ENCODE measurements at regions not wholly inside any gene's neighbourhood (a gene's known extent, or its start where the extent isn't known, plus 50 kb on each side); places are given as distances from the start of the nearest gene placed in this dataset.

DNA sequence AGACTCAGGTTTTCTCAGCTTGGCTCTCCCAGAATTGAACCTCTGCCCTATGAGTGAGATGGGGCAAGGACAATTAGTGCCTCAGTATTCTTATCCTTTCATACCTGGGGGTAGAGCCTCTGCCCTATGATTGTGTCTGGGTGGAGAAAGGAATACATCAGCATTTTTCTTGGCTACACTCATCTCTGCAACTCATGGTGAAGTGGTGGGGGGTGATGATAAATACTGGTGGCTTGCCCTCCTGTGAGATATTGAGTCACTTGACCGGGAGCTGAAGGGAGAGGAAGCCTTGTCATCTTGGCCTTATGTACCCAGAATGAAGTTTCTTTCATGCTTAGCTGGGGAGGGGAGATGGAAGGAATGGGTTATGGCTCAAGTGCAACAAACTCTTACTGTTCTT lies 71.3 kb upstream of the ENOX2 start:
- WGBS, 2 donors = 44 to 85% methylated on average over 1 of the region's 1 CpG
- no peak for ATAC-seq (ENCODE audit: insufficient read depth, low FRiP score)
- no peak overlapping the region for H3K4me3 ChIP-seq
- no peaks in the 10 kb centered on the region for H3K9me3 ChIP-seq (ENCODE audit: control insufficient read depth in 4 of 4, insufficient read depth in 3 of 4, low read length in 3 of 4)
- peaks cover 4 to 49% (median 11%) of the 10 kb centered on the region in 3 donors for H3K27me3 ChIP-seq (ENCODE audit: control insufficient read depth in 3 of 3, insufficient read depth in 3 of 3, low read length in 2 of 3)
- no peaks in the 10 kb centered on the region for H3K4me1 ChIP-seq (ENCODE audit: control insufficient read depth in 5 of 5, insufficient read depth in 5 of 5, low read length in 5 of 5)
- H3K36me3 ChIP-seq (ENCODE audit: control insufficient read depth in 4 of 4, insufficient read depth in 4 of 4, low read length in 4 of 4) = no peaks in the 10 kb centered on the region
- no peak for DNase-seq
- H3K27ac ChIP-seq (ENCODE audit: low read depth in 1 of 2, low read length in 1 of 2) = no peak overlapping the region
- no peak overlapping the region for H3K9ac ChIP-seq (ENCODE audit: insufficient read depth in 1 of 2, low read length in 2 of 2)
- TF ChIP-seq, protein P1, sequence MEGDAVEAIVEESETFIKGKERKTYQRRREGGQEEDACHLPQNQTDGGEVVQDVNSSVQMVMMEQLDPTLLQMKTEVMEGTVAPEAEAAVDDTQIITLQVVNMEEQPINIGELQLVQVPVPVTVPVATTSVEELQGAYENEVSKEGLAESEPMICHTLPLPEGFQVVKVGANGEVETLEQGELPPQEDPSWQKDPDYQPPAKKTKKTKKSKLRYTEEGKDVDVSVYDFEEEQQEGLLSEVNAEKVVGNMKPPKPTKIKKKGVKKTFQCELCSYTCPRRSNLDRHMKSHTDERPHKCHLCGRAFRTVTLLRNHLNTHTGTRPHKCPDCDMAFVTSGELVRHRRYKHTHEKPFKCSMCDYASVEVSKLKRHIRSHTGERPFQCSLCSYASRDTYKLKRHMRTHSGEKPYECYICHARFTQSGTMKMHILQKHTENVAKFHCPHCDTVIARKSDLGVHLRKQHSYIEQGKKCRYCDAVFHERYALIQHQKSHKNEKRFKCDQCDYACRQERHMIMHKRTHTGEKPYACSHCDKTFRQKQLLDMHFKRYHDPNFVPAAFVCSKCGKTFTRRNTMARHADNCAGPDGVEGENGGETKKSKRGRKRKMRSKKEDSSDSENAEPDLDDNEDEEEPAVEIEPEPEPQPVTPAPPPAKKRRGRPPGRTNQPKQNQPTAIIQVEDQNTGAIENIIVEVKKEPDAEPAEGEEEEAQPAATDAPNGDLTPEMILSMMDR (IDR thresholded peaks at IDR 0.05; ENCODE audit: control extremely low read depth, extremely low read depth) = no peak

DNA sequence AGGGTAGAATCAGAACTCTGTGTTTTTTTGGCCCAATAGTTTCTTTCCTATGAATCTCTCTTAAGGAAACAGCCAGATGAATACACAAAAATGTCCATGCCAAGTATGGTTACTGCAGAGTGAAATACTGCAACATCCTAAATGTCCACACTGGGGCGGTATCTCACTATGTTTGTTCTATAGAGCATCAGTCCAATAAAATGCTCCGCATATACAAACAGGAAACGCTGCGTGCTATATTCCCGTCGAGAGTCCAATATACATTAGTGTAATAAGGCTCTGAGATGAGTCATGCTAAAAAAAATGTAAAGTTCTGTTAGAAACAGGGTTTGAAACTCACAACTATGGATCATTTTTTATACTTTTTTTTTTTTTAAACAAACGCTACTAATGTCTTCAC lies 72.9 kb upstream of the ENOX2 start:
- 9 to 13% methylated on average over 7 of the region's 7 CpGs for WGBS, 2 donors
- ATAC-seq (ENCODE audit: insufficient read depth, low FRiP score) = no peak
- Histone ChIP-seq H3K4me1 (ENCODE audit: control insufficient read depth in 5 of 5, insufficient read depth in 5 of 5, low read length in 5 of 5) (no peaks in the 10 kb centered on the region), H3K36me3 (ENCODE audit: control insufficient read depth in 4 of 4, insufficient read depth in 4 of 4, low read length in 4 of 4) (no peaks in the 10 kb centered on the region), H3K9me3 (ENCODE audit: control insufficient read depth in 4 of 4, insufficient read depth in 3 of 4, low read length in 3 of 4) (no peaks in the 10 kb centered on the region), H3K9ac (ENCODE audit: insufficient read depth in 1 of 2, low read length in 2 of 2) (no peak overlapping the region), H3K27ac (ENCODE audit: low read depth in 1 of 2, low read length in 1 of 2) (no peak overlapping the region), H3K4me3 (no peak overlapping the region), H3K27me3 (ENCODE audit: control insufficient read depth in 3 of 3, insufficient read depth in 3 of 3, low read length in 2 of 3) (peaks cover 4 to 47% (median 6%) of the 10 kb centered on the region in 3 donors)
- peak; percentile 58 to 85 (median 73) for DNase-seq
- TF ChIP-seq, protein P1 (IDR thresholded peaks at IDR 0.05; ENCODE audit: control extremely low read depth, extremely low read depth) = no peak

DNA sequence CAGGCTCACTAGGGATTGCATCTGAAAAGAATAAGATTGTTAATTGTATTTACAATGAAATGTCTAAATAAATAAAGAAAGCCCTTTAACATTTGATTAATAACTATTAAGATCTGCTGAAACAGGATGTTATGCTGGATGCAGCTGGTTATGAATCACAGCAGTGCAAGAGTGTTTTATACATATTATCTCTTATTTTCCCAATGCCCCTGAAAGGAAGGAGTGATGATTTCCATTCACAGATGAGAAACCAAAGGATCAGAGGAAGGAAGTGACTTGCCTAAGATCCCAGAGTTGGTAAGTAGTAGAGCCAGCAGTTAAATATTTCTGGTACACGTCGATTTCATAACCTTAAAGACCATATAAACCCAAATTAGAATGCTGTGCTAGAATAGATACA lies 76.3 kb upstream of the ARHGAP36 start:
- ATAC-seq (ENCODE audit: insufficient read depth, low FRiP score) (no peak), DNase-seq (no peak)
- H3K4me1 ChIP-seq (ENCODE audit: control insufficient read depth in 5 of 5, insufficient read depth in 5 of 5, low read length in 5 of 5) = no peaks in the 10 kb centered on the region
- 57 to 67% methylated on average over 2 of the region's 2 CpGs for WGBS, 2 donors
- no peak overlapping the region for H3K9ac ChIP-seq (ENCODE audit: insufficient read depth in 1 of 2, low read length in 2 of 2)
- no peak overlapping the region for H3K27ac ChIP-seq (ENCODE audit: low read depth in 1 of 2, low read length in 1 of 2)
- peaks cover 0 to 1% (median 0%) of the 10 kb centered on the region in 4 donors for H3K9me3 ChIP-seq (ENCODE audit: control insufficient read depth in 4 of 4, insufficient read depth in 3 of 4, low read length in 3 of 4)
- no peak overlapping the region for H3K4me3 ChIP-seq
- H3K36me3 ChIP-seq (ENCODE audit: control insufficient read depth in 4 of 4, insufficient read depth in 4 of 4, low read length in 4 of 4) = no peaks in the 10 kb centered on the region
- TF ChIP-seq, protein P1 (IDR thresholded peaks at IDR 0.05; ENCODE audit: control extremely low read depth, extremely low read depth) = no peak
- H3K27me3 ChIP-seq (ENCODE audit: control insufficient read depth in 3 of 3, insufficient read depth in 3 of 3, low read length in 2 of 3) = peaks cover 4 to 40% (median 10%) of the 10 kb centered on the region in 3 donors

DNA sequence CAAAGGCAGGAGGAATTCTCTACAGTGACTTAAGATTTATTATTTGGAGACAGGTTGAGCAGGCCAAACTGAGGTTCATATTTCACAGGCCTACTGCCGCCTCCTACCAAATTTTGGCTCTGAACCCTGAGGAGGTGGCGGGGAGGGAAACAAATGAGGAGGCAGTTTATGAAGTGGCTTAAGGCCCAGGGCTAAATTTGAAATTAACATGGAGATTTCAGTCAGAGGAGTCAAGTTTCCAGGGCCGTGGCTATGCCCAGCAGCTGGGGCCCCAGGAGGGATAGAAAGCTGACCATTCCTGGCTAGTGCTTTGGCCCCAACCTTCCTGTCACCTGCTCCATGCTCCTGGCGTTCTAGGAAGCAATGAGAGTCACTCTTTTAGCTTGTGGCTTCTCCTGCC lies 73.4 kb upstream of the ARHGAP36 start:
- TF ChIP-seq, protein P1 (IDR thresholded peaks at IDR 0.05; ENCODE audit: control extremely low read depth, extremely low read depth) = no peak
- Histone ChIP-seq H3K4me1 (ENCODE audit: control insufficient read depth in 5 of 5, insufficient read depth in 5 of 5, low read length in 5 of 5) (no peaks in the 10 kb centered on the region), H3K9me3 (ENCODE audit: control insufficient read depth in 4 of 4, insufficient read depth in 3 of 4, low read length in 3 of 4) (peaks cover 0 to 2% (median 0%) of the 10 kb centered on the region in 4 donors), H3K27me3 (ENCODE audit: control insufficient read depth in 3 of 3, insufficient read depth in 3 of 3, low read length in 2 of 3) (peaks cover 9 to 35% (median 20%) of the 10 kb centered on the region in 3 donors), H3K36me3 (ENCODE audit: control insufficient read depth in 4 of 4, insufficient read depth in 4 of 4, low read length in 4 of 4) (no peaks in the 10 kb centered on the region), H3K4me3 (no peak overlapping the region), H3K9ac (ENCODE audit: insufficient read depth in 1 of 2, low read length in 2 of 2) (no peak overlapping the region), H3K27ac (ENCODE audit: low read depth in 1 of 2, low read length in 1 of 2) (no peak overlapping the region)
- DNase-seq = peak; percentile 47 to 78 (median 60)
- no peak for ATAC-seq (ENCODE audit: insufficient read depth, low FRiP score)
- 52 to 85% methylated on average over 4 of the region's 4 CpGs for WGBS, 2 donors

Measured in lung (tissue), 11 donors.